SHP77 treated with DMSO at 0.1 percent for 48 hours (cell line): ENCODE measurements at regions not wholly inside any gene's neighbourhood (a gene's known extent, or its start where the extent isn't known, plus 50 kb on each side); places are given as distances from the start of the nearest gene placed in this dataset.

Experiments
- DNase-seq: peaks from one replicate; lab custom pipeline; 2025; lab: John Stamatoyannopoulos, UW

GRCh38 chr5:117488976-117489500 lies 914.4 kb upstream of the SEMA6A start:
- peak; percentile 62 for DNase-seq

GRCh38 chr5:117487556-117487955 lies 912.9 kb upstream of the SEMA6A start:
- no peak for DNase-seq

GRCh38 chr5:117486879-117487391 lies 912.3 kb upstream of the SEMA6A start:
- peak; percentile 27 for DNase-seq

DNA sequence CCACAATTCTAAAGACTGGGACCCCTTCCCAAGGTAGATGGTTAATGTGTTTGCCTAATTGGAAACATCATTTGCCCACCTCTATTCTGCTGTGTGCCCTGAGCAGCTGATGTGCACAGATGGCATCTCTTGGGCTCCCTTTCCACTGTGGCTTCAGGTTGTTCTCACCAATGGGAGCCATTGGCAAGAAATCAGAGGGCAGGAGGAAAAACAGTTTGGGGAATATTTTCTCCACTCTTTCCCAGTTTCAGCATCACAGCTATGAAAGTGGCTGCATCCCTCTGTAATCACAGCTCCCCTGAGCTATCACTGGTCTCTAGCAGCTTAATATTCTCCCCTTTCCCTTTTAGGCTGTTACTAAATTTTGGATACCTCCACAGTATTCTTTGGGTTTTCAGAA lies 911.6 kb upstream of the SEMA6A start:
- DNase-seq, result no peak

DNA sequence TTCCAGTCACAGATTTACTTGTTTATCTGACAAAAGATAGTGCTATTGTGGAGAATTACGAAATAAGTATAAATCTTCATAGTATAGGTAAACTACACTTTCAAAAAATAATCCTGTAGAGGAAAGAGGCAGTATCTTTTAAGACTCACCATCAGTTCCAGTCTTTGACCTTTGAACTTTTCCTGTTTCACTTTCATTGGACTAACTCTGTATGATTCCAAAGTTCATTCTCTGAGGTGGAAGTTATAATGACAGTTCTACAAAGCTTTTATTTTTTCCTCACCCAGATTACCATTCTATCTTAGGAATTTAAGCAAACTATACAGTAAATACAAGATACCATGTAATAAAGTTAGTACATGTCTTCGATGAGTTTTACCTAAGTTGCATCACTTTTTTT lies 901.3 kb upstream of the SEMA6A start:
- DNase-seq, result no peak

- DNase-seq, result no peak
Observed at GRCh38 chr5:117473165-117473564, 898.5 kb upstream of the SEMA6A start.

DNA sequence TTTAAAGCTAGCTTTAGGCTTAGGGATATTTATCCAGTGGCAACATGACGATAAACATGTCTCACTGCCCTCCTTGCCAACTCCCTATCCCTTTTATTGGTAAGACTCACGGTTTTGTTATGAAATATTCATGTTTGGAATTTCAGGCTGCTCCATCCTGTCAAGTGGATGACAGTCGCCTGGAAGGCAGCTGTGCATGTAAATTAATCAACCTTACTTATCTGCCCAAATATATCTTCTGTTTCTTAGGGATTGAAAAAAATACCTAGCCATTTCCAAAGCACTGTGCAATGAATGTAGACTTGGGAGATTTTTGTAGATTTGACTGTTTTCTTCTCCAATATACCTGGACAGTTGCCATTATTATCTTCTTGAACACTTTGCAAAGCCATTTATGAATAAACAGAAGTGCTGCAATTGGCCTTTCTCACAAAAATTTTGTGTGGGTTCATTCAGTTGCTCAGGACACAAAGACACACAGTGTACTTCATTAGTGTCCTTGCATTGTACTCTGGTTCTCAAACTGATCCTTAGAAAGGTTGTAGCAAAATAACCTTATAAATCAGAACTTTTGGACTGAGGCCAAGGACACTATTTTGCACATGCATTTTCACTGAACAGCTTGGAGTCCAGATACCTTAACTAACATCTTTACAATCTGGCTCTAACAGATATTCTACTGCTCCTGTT lies 889.4 kb upstream of the SEMA6A start:
- DNase-seq, result no peak

DNA sequence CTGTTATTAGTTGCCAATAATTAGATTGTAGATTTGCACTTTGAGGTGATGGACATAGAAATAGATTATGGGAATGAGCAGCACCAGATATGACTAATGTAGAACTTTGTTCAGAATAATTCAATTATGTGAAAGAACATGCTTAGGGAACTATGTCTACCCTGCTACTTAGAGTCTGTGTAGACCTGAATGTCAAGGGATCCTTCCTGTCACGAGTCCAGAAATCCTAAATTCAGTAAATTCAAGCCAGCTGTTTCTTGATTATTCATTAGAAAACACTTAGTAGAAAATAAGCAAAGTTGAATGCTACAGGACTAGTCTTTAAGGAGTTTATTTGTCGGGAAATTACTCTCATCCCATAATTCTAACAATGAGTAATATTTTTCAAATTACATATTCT lies 887.3 kb upstream of the SEMA6A start:
- no peak for DNase-seq

DNA sequence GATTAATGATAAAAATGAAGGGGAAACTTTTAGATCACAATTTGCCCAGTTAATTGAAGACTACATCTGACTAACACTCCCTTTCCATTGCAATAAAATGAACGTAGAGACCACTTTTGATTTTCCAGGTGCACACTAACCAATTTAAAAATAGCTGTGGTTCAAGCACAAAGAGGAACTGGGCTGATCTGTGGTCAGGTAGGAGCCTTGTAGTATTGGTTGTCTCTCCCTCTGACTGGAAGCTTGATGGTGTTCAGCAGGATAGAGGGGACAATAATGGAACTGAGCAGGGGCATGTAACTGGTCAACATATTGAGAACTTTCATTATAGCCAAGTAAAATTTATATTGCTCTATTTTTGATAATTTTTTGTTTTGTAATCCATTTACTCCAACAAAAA lies 886.8 kb upstream of the SEMA6A start:
- DNase-seq, result no peak

DNA sequence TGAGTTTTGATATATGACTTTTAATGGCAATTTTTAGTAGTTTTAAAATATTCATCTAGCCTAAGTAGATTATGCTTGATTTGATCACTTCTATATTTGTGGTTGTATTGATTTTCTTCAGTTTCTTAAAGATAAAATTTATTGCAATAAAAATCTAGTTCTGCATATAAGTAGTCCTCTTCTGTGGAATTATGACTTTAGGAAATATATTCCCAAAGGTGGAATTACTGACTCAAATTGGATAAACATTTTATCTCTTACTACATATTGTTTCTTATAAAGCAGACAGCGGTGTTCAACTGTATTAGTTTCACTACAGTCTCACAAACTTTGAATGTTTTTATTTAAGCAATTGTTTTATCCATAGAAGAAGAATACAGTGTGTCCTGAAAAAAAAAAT lies 883.0 kb upstream of the SEMA6A start:
- no peak for DNase-seq

- DNase-seq, result no peak
Observed at GRCh38 chr5:117456866-117457470, 882.3 kb upstream of the SEMA6A start.

- peak; percentile 18 for DNase-seq
Observed at GRCh38 chr5:117455236-117456233, 880.9 kb upstream of the SEMA6A start.

GRCh38 chr5:117454716-117455212 lies 880.1 kb upstream of the SEMA6A start:
- peak; percentile 31 for DNase-seq

GRCh38 chr5:117436846-117437245 lies 862.2 kb upstream of the SEMA6A start:
- no peak for DNase-seq

- DNase-seq, result no peak
Observed at GRCh38 chr5:117435203-117435602, 860.6 kb upstream of the SEMA6A start.

- DNase-seq, result no peak
Observed at GRCh38 chr5:117434254-117434653, 859.6 kb upstream of the SEMA6A start.

- no peak for DNase-seq
Observed at GRCh38 chr5:117433818-117434217, 859.2 kb upstream of the SEMA6A start.

DNA sequence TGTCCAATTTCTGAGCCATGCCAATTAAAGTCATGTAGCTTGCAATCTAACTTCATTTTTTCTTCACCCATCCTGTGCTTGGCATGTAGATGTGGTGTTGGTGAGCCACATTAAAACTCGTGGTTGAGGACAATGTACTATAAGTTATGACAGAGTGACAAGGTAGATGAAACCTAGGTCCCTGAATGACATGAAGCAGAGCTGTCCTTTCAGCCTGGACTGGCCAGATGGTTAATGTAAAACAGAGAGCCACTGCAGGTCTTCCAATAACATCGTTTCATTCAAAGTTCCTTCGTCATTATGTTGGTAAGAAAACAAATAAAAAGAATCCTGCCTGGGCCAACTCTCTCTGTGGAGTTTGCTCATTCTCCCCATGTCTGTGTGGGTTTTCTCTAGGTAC lies 856.5 kb upstream of the SEMA6A start:
- no peak for DNase-seq

DNA sequence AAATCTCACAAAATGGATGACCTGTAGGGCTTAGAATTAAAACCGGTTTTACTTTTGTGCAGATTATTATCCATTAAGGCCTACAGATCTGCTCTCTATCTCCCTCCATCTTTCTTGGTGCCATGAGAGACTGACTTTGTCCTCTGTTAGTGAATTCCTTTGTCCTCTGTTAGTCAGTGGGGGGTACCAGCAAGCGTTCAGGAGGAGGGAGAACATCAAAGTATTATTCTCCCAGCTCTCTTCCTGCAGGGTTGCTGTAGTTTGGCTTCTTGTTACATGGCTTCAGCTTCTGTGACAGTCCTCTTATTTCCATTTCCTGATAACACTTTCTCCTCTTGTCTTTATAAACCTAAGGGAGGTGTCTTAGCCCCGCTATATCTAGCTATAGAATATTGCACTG lies 850.5 kb upstream of the SEMA6A start:
- DNase-seq, result no peak

DNA sequence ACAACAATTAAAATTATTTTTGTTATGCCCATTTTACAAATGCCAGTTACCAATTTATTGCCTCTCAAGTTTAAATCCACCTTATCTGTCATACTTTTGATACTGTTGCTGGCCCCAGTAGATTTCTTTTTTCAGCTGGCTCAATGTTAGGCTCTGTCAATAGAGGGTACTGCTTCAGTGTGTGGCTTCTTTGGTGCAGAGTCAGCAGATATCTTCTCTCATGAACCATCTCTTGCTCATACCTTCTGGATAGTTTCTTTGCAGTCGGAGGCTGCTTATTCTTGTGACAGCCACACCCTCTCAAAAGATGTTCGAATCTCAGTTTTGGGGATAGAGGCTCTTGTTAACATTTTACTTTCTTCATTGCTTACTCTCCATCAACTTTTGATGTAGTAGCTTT lies 849.9 kb upstream of the SEMA6A start:
- no peak for DNase-seq

DNA sequence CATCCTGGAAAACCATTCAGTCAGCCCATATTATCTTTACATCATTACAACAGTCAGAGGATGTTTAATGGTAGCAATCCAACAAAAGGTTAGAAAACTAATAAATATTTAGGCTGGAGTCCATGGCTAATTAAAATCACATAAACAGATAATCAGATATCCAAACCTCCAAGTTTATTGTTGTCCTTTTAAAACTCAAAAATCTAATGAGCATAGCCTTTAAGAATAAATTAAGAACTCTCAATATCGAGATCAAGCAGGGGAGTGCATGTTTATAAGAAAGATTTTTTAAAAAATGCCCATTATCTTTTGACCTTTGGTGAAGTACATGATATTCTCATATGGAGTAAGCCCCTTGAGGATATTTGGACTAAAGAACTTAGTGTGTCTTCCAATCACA lies 842.9 kb upstream of the SEMA6A start:
- no peak for DNase-seq

- no peak for DNase-seq
Observed at GRCh38 chr5:117414926-117415325, 840.3 kb upstream of the SEMA6A start.
